ENCODE measurements at regions not wholly inside any gene's neighbourhood (a gene's known extent, or its start where the extent isn't known, plus 50 kb on each side); places are given as distances from the start of the nearest gene placed in this dataset.
A peak's percentile ranks its signal among the peaks of the same experiment; 100 is the strongest.

DNA sequence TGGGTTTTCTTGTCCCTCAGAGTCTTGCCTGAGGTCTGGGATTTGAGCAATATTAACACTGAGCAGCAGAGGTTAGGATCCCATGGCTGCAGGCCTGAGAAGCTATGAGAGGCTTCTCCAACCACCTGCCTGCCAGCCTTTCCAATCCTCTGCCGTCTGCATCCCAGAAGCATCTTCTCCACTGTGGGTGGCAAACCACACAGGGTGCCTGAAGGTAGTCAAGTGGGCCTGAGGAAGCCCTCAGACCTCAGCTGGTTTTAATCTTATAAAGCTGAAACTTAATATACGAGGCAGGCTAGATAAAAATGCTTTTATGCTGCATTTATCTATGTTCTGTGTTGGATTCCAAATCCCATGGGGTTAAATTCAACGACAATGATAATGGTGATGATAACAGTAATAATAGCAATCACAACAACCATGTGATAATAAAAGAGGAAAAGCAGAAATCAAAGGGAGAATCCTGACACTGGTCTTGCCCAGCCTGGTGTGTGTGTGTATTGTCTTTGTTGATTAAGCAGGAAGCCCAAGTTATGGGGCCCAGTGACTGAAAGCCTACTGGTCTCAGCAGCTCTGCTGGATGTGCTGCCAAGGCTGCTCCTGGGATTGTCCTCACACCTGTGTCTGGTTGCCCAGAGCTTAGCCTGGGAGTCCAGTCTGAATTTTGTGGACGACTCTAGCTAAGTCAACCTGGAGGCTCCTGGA is 59.7 kb upstream of the LDAH start:
- TF ChIP-seq, protein P1, sequence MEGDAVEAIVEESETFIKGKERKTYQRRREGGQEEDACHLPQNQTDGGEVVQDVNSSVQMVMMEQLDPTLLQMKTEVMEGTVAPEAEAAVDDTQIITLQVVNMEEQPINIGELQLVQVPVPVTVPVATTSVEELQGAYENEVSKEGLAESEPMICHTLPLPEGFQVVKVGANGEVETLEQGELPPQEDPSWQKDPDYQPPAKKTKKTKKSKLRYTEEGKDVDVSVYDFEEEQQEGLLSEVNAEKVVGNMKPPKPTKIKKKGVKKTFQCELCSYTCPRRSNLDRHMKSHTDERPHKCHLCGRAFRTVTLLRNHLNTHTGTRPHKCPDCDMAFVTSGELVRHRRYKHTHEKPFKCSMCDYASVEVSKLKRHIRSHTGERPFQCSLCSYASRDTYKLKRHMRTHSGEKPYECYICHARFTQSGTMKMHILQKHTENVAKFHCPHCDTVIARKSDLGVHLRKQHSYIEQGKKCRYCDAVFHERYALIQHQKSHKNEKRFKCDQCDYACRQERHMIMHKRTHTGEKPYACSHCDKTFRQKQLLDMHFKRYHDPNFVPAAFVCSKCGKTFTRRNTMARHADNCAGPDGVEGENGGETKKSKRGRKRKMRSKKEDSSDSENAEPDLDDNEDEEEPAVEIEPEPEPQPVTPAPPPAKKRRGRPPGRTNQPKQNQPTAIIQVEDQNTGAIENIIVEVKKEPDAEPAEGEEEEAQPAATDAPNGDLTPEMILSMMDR (IDR thresholded peaks at IDR 0.05; ENCODE audit: insufficient read depth, low read length) = no peak
- DNase-seq (ENCODE audit: low read depth) = no peak
- H3K4me3 ChIP-seq (ENCODE audit: low read depth, low read length) = no peak overlapping the region

DNA sequence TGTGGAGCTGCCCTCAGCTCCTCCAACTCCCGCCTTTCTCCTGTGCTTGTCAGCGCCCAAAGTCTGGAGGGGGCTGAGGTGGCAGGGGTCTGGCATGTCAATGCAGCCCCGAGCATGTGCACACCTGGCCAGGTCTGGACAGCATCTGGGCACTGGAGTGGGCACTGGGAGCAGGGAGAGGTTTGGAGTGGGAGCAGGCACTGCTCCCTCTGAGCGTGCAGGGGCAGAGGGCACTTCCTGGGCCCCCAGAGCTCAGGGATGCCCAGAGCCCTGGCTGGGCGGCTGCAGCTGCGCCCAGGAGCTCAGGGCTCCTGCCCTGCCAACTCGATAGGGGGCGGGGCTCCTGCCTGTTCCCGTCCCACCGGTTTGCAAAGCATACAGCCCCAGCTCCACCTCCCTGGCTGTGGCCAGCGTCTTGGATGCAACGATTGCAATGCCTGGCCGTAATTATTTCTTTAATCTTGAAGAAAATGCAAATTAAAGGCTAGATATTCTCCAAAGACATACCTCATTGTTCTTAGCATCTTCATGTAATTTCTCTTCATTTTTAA is 57.4 kb upstream of the LDAH start:
- DNase-seq (ENCODE audit: low read depth) = no peak
- TF ChIP-seq, protein P1 (IDR thresholded peaks at IDR 0.05; ENCODE audit: insufficient read depth, low read length) = no peak
- H3K4me3 ChIP-seq (ENCODE audit: low read depth, low read length) = no peak overlapping the region

DNA sequence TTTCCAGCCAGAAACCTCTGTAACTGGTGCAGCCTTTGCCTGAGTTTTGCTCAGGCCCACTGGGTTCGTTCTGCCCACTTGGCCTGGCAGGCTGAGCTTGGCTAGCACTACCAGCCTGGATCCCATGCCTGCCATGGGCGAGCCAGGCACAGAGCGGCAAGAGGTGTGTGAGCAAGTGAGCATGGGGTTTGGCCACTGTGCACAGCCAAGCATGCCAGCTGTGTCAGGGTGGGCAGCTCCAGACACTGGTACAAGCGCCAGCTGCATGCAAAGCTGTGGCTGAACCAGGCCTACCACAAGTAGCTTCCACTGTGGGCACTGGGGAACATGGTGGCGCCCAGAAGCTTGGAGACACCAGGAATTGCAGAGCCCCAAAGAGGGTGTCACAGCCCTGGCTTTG is 56.3 kb upstream of the LDAH start:
- DNase-seq (ENCODE audit: low read depth) = no peak
- no peak overlapping the region for H3K4me3 ChIP-seq (ENCODE audit: low read depth, low read length)
- TF ChIP-seq, protein P1 (IDR thresholded peaks at IDR 0.05; ENCODE audit: insufficient read depth, low read length) = no peak

DNA sequence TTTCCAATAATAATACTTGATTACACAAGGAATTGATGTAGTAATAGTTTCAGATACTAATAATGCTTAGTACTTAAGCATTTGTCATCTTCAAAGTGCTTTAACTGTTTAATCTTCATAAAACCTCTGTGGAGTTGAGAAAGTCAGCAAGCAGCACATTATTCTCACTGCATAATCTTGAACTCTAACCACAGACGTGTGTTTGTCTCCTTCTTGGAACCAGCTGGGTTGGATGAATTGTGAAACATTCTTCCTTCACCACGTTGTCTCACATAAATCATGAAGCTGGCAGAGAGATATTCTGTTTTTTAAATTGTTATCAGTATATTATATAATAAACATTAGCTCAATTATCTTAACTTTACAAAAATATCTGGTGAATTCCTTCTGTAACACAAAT is 55.1 kb upstream of the LDAH start:
- TF ChIP-seq, protein P1 (IDR thresholded peaks at IDR 0.05; ENCODE audit: insufficient read depth, low read length) = no peak
- DNase-seq (ENCODE audit: low read depth) = peak; percentile 55
- H3K4me3 ChIP-seq (ENCODE audit: low read depth, low read length) = no peak overlapping the region

Measured in fibroblast of the aortic adventitia (primary cell).